Nephron (organoid): ENCODE measurements at regions not wholly inside any gene's neighbourhood (a gene's known extent, or its start where the extent isn't known, plus 50 kb on each side); places are given as distances from the start of the nearest gene placed in this dataset.

Experiments used
- H3K27ac Mint-ChIP-seq, 3 experiments: 2 replicates each; pipeline ENCODE4 v1.8.0; 2020; ENCODE audit warnings: mixed read lengths in 3 of 3, mild to moderate bottlenecking in 2 of 3, moderate library complexity in 1 of 3
- H3K27me3 Mint-ChIP-seq: 2 replicates; pipeline ENCODE4 v1.8.0; 2021; ENCODE audit warnings: low read depth, mild to moderate bottlenecking, moderate library complexity, mixed read lengths
- H3K36me3 Mint-ChIP-seq: 2 replicates; pipeline ENCODE4 v1.8.0; 2020; ENCODE audit warnings: low read depth, mixed read lengths
- H3K4me1 Mint-ChIP-seq: 2 replicates; pipeline ENCODE4 v1.8.0; 2020; ENCODE audit warnings: mixed read lengths
- H3K4me3 Mint-ChIP-seq, 3 experiments: 2 replicates each; pipeline ENCODE4 v1.8.0; 2020; ENCODE audit warnings: mild to moderate bottlenecking in 3 of 3, mixed read lengths in 3 of 3, moderate library complexity in 2 of 3
- H3K9me3 Mint-ChIP-seq: 2 replicates; pipeline ENCODE4 v1.8.0; 2020; ENCODE audit warnings: mixed read lengths
- TF ChIP-seq, protein P1 (sequence below), 3 experiments: fragments of 200-600 bp; sonication (generic); IDR thresholded peaks; one replicate each; pipeline ENCODE4 v1.5.0; 2021; ENCODE audit warnings: antibody characterized with exemption in 3 of 3; ENCODE audit not compliant: unreplicated experiment in 3 of 3

DNA sequence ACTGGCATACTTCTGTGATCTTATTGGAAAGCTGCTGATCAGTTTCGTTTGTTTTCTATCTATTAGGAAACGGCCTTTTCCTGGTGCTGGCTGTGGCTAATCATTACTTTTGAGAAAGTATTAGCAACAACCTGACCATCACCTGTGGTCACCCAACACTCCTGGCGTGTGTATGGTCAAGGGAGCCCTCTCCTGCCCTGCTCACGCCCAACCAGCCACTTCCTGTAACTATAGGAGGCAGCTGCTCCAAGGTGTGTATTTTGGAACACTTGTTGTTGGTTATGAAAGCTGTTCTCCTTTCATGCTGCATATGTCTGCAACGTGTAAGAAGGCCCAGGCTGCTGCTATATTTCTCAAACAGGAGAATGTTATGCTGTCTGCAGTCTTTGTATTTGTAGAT lies 1582.8 kb downstream of the AACS start:
- H3K4me3 Mint-ChIP-seq, result no peak overlapping the region
- TF ChIP-seq, protein P1, sequence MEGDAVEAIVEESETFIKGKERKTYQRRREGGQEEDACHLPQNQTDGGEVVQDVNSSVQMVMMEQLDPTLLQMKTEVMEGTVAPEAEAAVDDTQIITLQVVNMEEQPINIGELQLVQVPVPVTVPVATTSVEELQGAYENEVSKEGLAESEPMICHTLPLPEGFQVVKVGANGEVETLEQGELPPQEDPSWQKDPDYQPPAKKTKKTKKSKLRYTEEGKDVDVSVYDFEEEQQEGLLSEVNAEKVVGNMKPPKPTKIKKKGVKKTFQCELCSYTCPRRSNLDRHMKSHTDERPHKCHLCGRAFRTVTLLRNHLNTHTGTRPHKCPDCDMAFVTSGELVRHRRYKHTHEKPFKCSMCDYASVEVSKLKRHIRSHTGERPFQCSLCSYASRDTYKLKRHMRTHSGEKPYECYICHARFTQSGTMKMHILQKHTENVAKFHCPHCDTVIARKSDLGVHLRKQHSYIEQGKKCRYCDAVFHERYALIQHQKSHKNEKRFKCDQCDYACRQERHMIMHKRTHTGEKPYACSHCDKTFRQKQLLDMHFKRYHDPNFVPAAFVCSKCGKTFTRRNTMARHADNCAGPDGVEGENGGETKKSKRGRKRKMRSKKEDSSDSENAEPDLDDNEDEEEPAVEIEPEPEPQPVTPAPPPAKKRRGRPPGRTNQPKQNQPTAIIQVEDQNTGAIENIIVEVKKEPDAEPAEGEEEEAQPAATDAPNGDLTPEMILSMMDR (IDR thresholded peaks at IDR 0.05; ENCODE audit: unreplicated experiment in 3 of 3), result no peak
- H3K9me3 Mint-ChIP-seq, result peaks cover 2% of the 10 kb centered on the region
- H3K4me1 Mint-ChIP-seq, result no peaks in the 10 kb centered on the region
- H3K27ac Mint-ChIP-seq, result no peak overlapping the region
- no peaks in the 10 kb centered on the region for H3K27me3 Mint-ChIP-seq
- no peaks in the 10 kb centered on the region for H3K36me3 Mint-ChIP-seq

DNA sequence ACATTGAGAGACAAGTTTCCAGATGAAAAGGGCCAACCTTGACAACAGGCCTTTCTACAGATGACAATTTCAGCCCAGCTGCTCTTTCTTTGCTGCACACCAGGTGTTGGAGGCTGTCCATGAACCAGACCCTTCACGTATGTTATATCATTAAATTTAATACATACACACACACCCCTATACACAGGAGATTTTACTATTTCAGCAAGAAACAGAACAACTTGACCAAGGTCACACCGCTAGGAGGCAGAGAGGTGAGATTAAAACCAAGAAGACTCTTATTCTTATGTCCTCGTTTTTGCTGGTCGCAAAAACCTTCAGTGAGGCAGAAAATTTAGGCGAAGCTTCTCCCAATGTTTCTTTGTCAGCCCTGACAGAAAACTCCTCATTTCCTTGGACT lies 1585.9 kb downstream of the AACS start:
- Mint-ChIP-seq H3K4me3 (no peak overlapping the region), H3K27ac (no peak overlapping the region), H3K4me1 (no peaks in the 10 kb centered on the region), H3K27me3 (no peaks in the 10 kb centered on the region), H3K9me3 (no peaks in the 10 kb centered on the region), H3K36me3 (no peaks in the 10 kb centered on the region)
- TF ChIP-seq, protein P1 (IDR thresholded peaks at IDR 0.05; ENCODE audit: unreplicated experiment in 3 of 3), result no peak

DNA sequence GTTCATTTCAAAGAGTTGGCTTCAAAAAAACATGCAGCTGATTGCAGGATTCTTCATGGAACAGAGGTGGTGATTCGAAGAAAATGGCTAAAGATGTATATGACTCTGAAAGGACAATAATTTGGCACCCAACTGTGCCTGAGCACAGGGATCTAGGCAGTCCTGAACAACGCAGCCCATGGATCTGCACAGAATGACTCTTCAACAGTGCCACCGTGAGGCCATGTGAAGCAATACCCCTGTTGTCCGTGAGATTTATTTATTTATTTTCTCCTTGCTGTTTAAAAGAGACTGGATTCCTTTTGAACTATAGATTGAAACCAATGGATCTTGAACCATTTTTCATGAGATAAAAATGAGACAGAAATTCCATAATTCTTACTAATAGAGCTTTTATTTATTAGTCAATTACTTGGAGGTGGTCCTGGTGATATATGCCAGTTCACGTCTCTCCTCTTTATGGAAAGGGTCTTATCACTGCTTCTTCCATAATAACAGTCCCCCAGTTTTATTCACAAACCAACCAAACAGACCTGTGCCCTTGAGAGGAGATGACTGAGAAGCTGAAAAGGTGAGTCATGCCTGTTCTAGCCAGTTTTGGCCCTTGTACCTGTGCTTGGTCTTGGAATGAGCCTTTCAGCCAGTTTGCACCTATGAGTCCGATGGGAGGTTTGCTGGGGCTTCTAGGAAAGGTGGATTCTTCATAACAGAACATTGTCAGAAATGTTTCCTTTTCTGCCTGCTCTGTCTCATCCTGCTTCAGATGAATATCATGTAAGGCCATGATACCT lies 1598.3 kb downstream of the AACS start:
- no peak overlapping the region for H3K4me3 Mint-ChIP-seq

DNA sequence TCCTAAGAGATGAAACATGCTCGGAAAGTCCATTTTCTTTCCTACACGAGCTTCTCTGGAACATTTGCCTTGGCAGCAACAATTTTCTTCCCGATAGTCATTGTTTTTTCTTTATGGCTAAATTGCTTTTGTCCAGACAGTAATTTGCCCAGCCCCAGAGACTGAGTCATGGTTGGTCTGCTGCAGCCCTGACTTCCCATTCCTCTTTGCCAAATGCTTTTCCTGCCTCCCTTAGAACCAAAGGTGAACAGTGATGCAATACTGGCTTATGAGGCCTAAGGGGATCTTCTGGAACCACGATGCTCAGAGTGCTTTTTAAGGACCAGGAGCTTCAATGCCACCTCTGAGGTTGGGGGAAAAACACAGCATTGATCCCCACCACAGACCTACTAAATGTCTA lies 1599.6 kb upstream of the TMEM132C start:
- H3K27me3 Mint-ChIP-seq, result no peaks in the 10 kb centered on the region

More for the DNA sequence above, 1598.3 kb downstream of the AACS start:
- H3K4me1 Mint-ChIP-seq, result no peaks in the 10 kb centered on the region
- no peaks in the 10 kb centered on the region for H3K36me3 Mint-ChIP-seq
- H3K27ac Mint-ChIP-seq, result no peak overlapping the region
- no peaks in the 10 kb centered on the region for H3K27me3 Mint-ChIP-seq
- peaks cover 21% of the 10 kb centered on the region for H3K9me3 Mint-ChIP-seq
- TF ChIP-seq, protein P1 (IDR thresholded peaks at IDR 0.05; ENCODE audit: unreplicated experiment in 3 of 3), result peak in 1 of 3 experiments; percentile 17

DNA sequence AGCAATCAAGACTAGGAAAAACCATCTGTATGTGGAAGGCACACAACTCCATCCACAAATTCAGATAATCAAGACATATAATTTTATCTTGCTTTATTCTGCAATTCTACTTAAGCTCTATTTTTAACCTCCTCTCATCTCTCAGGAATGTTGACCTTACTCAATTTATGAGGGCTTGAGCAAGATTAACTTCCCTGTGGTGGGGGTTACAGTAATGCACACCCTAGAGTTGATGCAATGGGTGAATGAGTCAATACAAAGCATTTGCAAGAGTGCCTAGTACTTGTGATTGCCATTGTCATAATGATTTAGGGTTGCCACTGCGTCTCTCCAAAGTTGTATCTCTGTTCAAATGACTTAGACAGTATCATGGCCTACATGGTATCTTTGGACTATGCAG lies 1598.4 kb upstream of the TMEM132C start:
- Mint-ChIP-seq H3K27ac (no peak overlapping the region), H3K4me3 (no peak overlapping the region), H3K27me3 (no peaks in the 10 kb centered on the region), H3K36me3 (no peaks in the 10 kb centered on the region), H3K9me3 (peaks cover 3% of the 10 kb centered on the region), H3K4me1 (no peaks in the 10 kb centered on the region)
- TF ChIP-seq, protein P1 (IDR thresholded peaks at IDR 0.05; ENCODE audit: unreplicated experiment in 3 of 3), result no peak

More for the DNA sequence above, 1599.6 kb upstream of the TMEM132C start:
- H3K27ac Mint-ChIP-seq, result no peak overlapping the region
- H3K4me3 Mint-ChIP-seq, result no peak overlapping the region
- TF ChIP-seq, protein P1 (IDR thresholded peaks at IDR 0.05; ENCODE audit: unreplicated experiment in 3 of 3), result no peak
- H3K36me3 Mint-ChIP-seq, result no peaks in the 10 kb centered on the region
- H3K9me3 Mint-ChIP-seq, result peaks cover 5% of the 10 kb centered on the region
- no peaks in the 10 kb centered on the region for H3K4me1 Mint-ChIP-seq

DNA sequence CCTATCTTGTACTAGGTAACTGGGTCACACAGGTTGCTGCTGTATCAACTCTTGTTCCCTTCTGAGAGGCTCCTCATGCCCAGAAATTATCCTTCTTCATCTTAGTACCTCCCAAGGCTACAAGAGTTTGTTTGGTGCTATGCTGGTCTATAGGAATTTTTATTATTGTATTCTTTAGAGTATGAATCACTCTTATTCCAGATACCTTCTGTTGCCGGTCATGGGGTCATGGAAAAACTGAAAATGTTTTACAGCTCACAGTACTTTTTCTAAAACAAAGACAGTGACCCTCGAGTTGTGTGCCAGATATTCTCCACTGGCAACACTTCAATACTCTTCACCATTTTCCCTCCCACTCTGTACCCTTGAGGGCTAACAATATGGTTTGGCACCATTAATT lies 1598.0 kb upstream of the TMEM132C start:
- Mint-ChIP-seq H3K36me3 (no peaks in the 10 kb centered on the region), H3K27ac (no peak overlapping the region), H3K27me3 (no peaks in the 10 kb centered on the region), H3K4me3 (no peak overlapping the region), H3K9me3 (peaks cover 3% of the 10 kb centered on the region), H3K4me1 (no peaks in the 10 kb centered on the region)
- TF ChIP-seq, protein P1 (IDR thresholded peaks at IDR 0.05; ENCODE audit: unreplicated experiment in 3 of 3), result no peak
